Peyer's patch (tissue), 4 donors: ENCODE measurements at regions not wholly inside any gene's neighbourhood (a gene's known extent, or its start where the extent isn't known, plus 50 kb on each side); places are given as distances from the start of the nearest gene placed in this dataset.

ENCODE experiments used
- CTCF ChIP-seq, 6 experiments: fragments of 450-650 bp in 4 of 6; fragments of 200-600 bp in 2 of 6; sonication (generic) in 1 of 6; IDR thresholded peaks; one replicate each; pipeline ENCODE4 v1.5.1; 2017 to 2019; ENCODE audit warnings: antibody characterized with exemption in 6 of 6, mild to moderate bottlenecking in 3 of 6, moderate library complexity in 1 of 6
- POLR2A ChIP-seq, 2 donors: fragments of 450-650 bp; IDR thresholded peaks; one replicate each; pipeline ENCODE4 v1.5.1; 2017; ENCODE audit warnings: antibody characterized with exemption in 2 of 2, mild to moderate bottlenecking in 2 of 2, moderate library complexity in 2 of 2

- TF ChIP-seq CTCF (IDR thresholded peaks at IDR 0.05) (no peak), POLR2A (IDR thresholded peaks at IDR 0.05) (no peak)
Observed at GRCh38 chr3:182342252-182342651, 451.1 kb upstream of the ATP11B start.
